Small intestine (tissue), 7 donors: ENCODE measurements at regions not wholly inside any gene's neighbourhood (a gene's known extent, or its start where the extent isn't known, plus 50 kb on each side); places are given as distances from the start of the nearest gene placed in this dataset.

ENCODE experiments used
- DNase-seq, 2 donors: peaks; one replicate each; pipeline versions ENCODE4 v3.0.0 to v3.0.0-alpha.2; 2013
- FAIRE-seq: peaks from 2 replicates; lab custom pipeline; 2012; peaks lifted over from hg19 to GRCh38; lab: Jason Lieb, UNC
- H3K27ac ChIP-seq, 3 donors: one replicate each; pipeline ENCODE4 v1.5.1; 2013; ENCODE audit warnings: low read length in 2 of 3, mild to moderate bottlenecking in 2 of 3, control low read depth in 1 of 3, inconsistent platforms in 1 of 3, low read depth in 1 of 3, moderate library complexity in 1 of 3
- H3K27me3 ChIP-seq, 3 donors: one replicate each; pipeline ENCODE4 v1.6.1; 2013; ENCODE audit warnings: low read length in 3 of 3, inconsistent platforms in 1 of 3; ENCODE audit not compliant: control insufficient read depth in 3 of 3, insufficient read depth in 3 of 3
- H3K36me3 ChIP-seq, 3 donors: one replicate each; pipeline ENCODE4 v1.6.1; 2013; ENCODE audit warnings: low read length in 3 of 3, inconsistent platforms in 1 of 3, low read depth in 1 of 3, mild to moderate bottlenecking in 1 of 3, moderate library complexity in 1 of 3; ENCODE audit not compliant: control insufficient read depth in 3 of 3, insufficient read depth in 2 of 3
- H3K4me1 ChIP-seq, 3 donors: one replicate each; pipeline ENCODE4 v1.6.1; 2013; ENCODE audit warnings: low read length in 2 of 3, inconsistent platforms in 1 of 3, low read depth in 1 of 3, mild to moderate bottlenecking in 1 of 3, moderate library complexity in 1 of 3; ENCODE audit not compliant: control insufficient read depth in 3 of 3, insufficient read depth in 2 of 3
- H3K4me3 ChIP-seq, 3 donors: one replicate each; pipeline ENCODE4 v1.5.1; 2013; ENCODE audit warnings: low read length in 3 of 3, control low read depth in 1 of 3, inconsistent platforms in 1 of 3, low read depth in 1 of 3, mild to moderate bottlenecking in 1 of 3, moderate library complexity in 1 of 3
- H3K9me3 ChIP-seq, 2 donors: one replicate each; pipeline ENCODE4 v1.6.1; 2013; ENCODE audit warnings: low read depth in 1 of 2, low read length in 1 of 2; ENCODE audit not compliant: control insufficient read depth in 2 of 2, insufficient read depth in 1 of 2
- WGBS, 3 donors: extraction: QIAGEN DNeasy Blood & Tissue Kit; methylation state at CpG; one replicate each; pipeline ENCODE4 v1.1.7; 2013; 5-methylcytosine and 5-hydroxymethylcytosine counted together
- donor health status: healthy with polysubstance abuse.
- donor health status: control.
- donor health status: control.
- donor health status: Bipolar disorder and iron deficiency.
- donor health status: healthy.

DNA sequence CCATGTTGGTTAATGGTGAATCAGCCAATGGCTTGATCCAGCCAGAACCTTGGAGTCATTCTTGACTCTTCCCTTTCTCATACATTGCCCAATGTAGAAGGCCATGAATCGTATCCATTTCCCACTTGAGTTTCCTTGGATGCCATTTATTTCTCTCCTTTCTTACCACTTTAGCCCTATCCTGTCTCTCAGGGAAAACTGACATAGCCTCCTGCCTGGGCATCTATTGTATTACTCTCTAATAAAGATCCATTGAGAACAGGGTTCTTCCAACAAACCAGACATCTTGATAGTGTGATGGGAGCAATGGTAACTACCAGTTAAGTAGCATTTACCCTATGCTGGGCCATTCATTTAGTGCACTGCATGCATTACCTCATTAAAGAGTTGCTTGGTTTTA lies 104.2 kb upstream of the CDH11 start:
- H3K9me3 ChIP-seq, result no peaks in the 10 kb centered on the region
- no peak overlapping the region for H3K27ac ChIP-seq
- H3K36me3 ChIP-seq, result no peaks in the 10 kb centered on the region
- DNase-seq (no peak), FAIRE-seq (no peak)
- no peaks in the 10 kb centered on the region for H3K4me1 ChIP-seq
- no peak overlapping the region for H3K4me3 ChIP-seq
- no peaks in the 10 kb centered on the region for H3K27me3 ChIP-seq
- WGBS, 3 donors, result 79 to 91% (median 87%) methylated on average over 1 of the region's 1 CpG

GRCh38 chr16:65225488-65225887 lies 103.6 kb upstream of the CDH11 start:
- DNase-seq (no peak), FAIRE-seq (no peak)
- H3K9me3 ChIP-seq, result no peaks in the 10 kb centered on the region
- no peak overlapping the region for H3K27ac ChIP-seq
- H3K36me3 ChIP-seq, result no peaks in the 10 kb centered on the region
- H3K4me3 ChIP-seq, result no peak overlapping the region
- H3K27me3 ChIP-seq, result no peaks in the 10 kb centered on the region
- 68 to 80% (median 71%) methylated on average over 5 of the region's 5 CpGs for WGBS, 3 donors
- H3K4me1 ChIP-seq, result no peaks in the 10 kb centered on the region

GRCh38 chr16:65224994-65225393 lies 103.1 kb upstream of the CDH11 start:
- no peak overlapping the region for H3K27ac ChIP-seq
- no peaks in the 10 kb centered on the region for H3K4me1 ChIP-seq
- WGBS, 3 donors, result 66 to 76% (median 69%) methylated on average over 1 of the region's 1 CpG
- no peak for FAIRE-seq
- H3K27me3 ChIP-seq, result no peaks in the 10 kb centered on the region
- no peak overlapping the region for H3K4me3 ChIP-seq
- no peak for DNase-seq
- H3K36me3 ChIP-seq, result no peaks in the 10 kb centered on the region
- H3K9me3 ChIP-seq, result no peaks in the 10 kb centered on the region

- FAIRE-seq (no peak), DNase-seq (no peak)
- no peak overlapping the region for H3K4me3 ChIP-seq
- WGBS, 3 donors, result 59 to 89% (median 76%) methylated on average over 2 of the region's 2 CpGs
- no peaks in the 10 kb centered on the region for H3K27me3 ChIP-seq
- H3K36me3 ChIP-seq, result no peaks in the 10 kb centered on the region
- H3K9me3 ChIP-seq, result no peaks in the 10 kb centered on the region
- H3K27ac ChIP-seq, result no peak overlapping the region
- no peaks in the 10 kb centered on the region for H3K4me1 ChIP-seq
Observed at GRCh38 chr16:65224471-65224870, 102.6 kb upstream of the CDH11 start.

- Histone ChIP-seq H3K4me1 (no peaks in the 10 kb centered on the region), H3K4me3 (no peak overlapping the region), H3K27me3 (no peaks in the 10 kb centered on the region), H3K9me3 (no peaks in the 10 kb centered on the region), H3K36me3 (no peaks in the 10 kb centered on the region), H3K27ac (no peak overlapping the region)
- WGBS, 3 donors, result 59 to 69% (median 66%) methylated on average over 3 of the region's 3 CpGs
- no peak for DNase-seq
- no peak for FAIRE-seq
Observed at GRCh38 chr16:65223335-65223734, 101.5 kb upstream of the CDH11 start.

GRCh38 chr16:65222536-65222935 lies 100.7 kb upstream of the CDH11 start:
- no peak overlapping the region for H3K27ac ChIP-seq
- WGBS, 3 donors, result 75% methylated on average over 6 of the region's 6 CpGs

GRCh38 chr16:65222049-65222448 lies 100.2 kb upstream of the CDH11 start:
- Histone ChIP-seq H3K27me3 (no peaks in the 10 kb centered on the region), H3K36me3 (no peaks in the 10 kb centered on the region), H3K9me3 (no peaks in the 10 kb centered on the region), H3K4me3 (no peak overlapping the region), H3K27ac (no peak overlapping the region), H3K4me1 (no peaks in the 10 kb centered on the region)
- WGBS, 3 donors, result 63 to 80% (median 76%) methylated on average over 1 of the region's 1 CpG
- FAIRE-seq (no peak), DNase-seq (no peak)

More at GRCh38 chr16:65222536-65222935, 100.7 kb upstream of the CDH11 start:
- no peaks in the 10 kb centered on the region for H3K9me3 ChIP-seq
- no peaks in the 10 kb centered on the region for H3K36me3 ChIP-seq
- no peaks in the 10 kb centered on the region for H3K27me3 ChIP-seq
- no peak for DNase-seq
- no peak for FAIRE-seq
- no peaks in the 10 kb centered on the region for H3K4me1 ChIP-seq
- no peak overlapping the region for H3K4me3 ChIP-seq

DNA sequence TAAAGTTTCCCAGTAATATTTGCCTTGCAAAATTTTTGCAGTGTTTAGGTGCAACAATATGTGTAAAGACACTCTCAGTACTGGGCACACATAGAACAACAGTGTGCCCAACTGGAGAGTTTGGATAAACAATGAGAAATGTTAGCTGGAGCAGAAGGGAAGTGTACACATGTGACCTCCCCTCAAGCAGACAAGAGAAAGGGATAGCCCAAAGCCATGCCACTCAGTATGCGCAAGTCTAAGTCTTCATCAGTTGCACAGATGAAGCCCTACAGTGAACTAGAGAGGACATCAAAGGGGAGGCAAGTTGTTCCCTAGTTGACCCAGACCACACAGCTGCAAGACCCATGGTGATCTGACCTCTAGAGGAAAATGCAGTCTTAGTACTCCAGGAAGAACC lies 97.9 kb upstream of the CDH11 start:
- Histone ChIP-seq H3K9me3 (no peaks in the 10 kb centered on the region), H3K27ac (no peak overlapping the region), H3K4me3 (no peak overlapping the region), H3K27me3 (no peaks in the 10 kb centered on the region), H3K4me1 (no peaks in the 10 kb centered on the region), H3K36me3 (no peaks in the 10 kb centered on the region)
- DNase-seq (no peak), FAIRE-seq (no peak)
- WGBS, 3 donors, result 95 to 100% (median 98%) methylated on average over 1 of the region's 1 CpG

- no peak for FAIRE-seq
- WGBS, 3 donors, result 53 to 64% (median 58%) methylated on average over 3 of the region's 3 CpGs
Observed at GRCh38 chr16:65218348-65218747, 96.5 kb upstream of the CDH11 start.

More at GRCh38 chr16:65218348-65218747, 96.5 kb upstream of the CDH11 start:
- Histone ChIP-seq H3K36me3 (no peaks in the 10 kb centered on the region), H3K4me1 (no peaks in the 10 kb centered on the region), H3K27ac (no peak overlapping the region), H3K9me3 (no peaks in the 10 kb centered on the region), H3K27me3 (no peaks in the 10 kb centered on the region), H3K4me3 (no peak overlapping the region)
- no peak for DNase-seq
